AG04449 (cell line): ENCODE measurements at regions not wholly inside any gene's neighbourhood (a gene's known extent, or its start where the extent isn't known, plus 50 kb on each side); places are given as distances from the start of the nearest gene placed in this dataset.

Experiments used
- CTCF ChIA-PET: fragments of 350-600 bp; formaldehyde crosslinking; extraction: SDS; loops from one replicate; lab custom pipeline; 2021; ENCODE audit warnings: antibody characterized with exemption; lab: Yijun Ruan, JAX
- POLR2A ChIA-PET: fragments of 400-600, 350-600 bp; formaldehyde crosslinking; extraction: SDS; loops from one replicate; lab custom pipeline; 2020; ENCODE audit warnings: antibody characterized with exemption, inconsistent platforms; lab: Yijun Ruan, JAX
- DNase-seq: peaks from one replicate; pipeline ENCODE4 v3.0.0-alpha.2; 2010; ENCODE audit warnings: low read depth, low spot score
- H3K4me3 ChIP-seq: 2 replicates; pipeline ENCODE4 v1.5.1; 2011; ENCODE audit warnings: low read depth, mild to moderate bottlenecking, control low read depth, low read length
- TF ChIP-seq, protein P1 (sequence below): IDR thresholded peaks from one replicate; pipeline ENCODE4 v1.5.1; 2011; ENCODE audit warnings: mild to moderate bottlenecking, moderate library complexity, low read length, control low read depth, inconsistent platforms; ENCODE audit not compliant: insufficient read depth; ENCODE audit errors: missing control alignments

DNA sequence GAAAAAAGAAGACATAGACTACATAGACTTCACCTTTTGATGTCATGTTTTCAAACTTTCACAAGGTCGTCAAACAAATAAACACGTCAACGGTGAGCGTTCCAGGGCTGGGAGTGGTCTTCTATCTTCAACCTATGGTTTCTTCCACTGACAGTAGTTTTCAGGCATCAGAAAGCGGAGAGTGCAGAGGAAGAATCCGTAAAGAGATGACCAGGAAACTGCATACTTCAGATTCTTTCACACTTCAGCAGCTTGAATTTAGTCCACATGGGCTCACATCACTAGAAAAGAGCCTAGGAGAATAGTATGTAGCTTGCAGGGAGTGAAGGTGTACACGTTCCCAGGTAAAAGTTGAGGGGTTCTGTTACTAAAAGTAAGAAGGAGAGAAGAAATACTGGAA is 58.5 kb downstream of the NPY1R start:
- TF ChIP-seq, protein P1, sequence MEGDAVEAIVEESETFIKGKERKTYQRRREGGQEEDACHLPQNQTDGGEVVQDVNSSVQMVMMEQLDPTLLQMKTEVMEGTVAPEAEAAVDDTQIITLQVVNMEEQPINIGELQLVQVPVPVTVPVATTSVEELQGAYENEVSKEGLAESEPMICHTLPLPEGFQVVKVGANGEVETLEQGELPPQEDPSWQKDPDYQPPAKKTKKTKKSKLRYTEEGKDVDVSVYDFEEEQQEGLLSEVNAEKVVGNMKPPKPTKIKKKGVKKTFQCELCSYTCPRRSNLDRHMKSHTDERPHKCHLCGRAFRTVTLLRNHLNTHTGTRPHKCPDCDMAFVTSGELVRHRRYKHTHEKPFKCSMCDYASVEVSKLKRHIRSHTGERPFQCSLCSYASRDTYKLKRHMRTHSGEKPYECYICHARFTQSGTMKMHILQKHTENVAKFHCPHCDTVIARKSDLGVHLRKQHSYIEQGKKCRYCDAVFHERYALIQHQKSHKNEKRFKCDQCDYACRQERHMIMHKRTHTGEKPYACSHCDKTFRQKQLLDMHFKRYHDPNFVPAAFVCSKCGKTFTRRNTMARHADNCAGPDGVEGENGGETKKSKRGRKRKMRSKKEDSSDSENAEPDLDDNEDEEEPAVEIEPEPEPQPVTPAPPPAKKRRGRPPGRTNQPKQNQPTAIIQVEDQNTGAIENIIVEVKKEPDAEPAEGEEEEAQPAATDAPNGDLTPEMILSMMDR, result no peak
- no peak for DNase-seq
- no peak overlapping the region for H3K4me3 ChIP-seq
- POLR2A ChIA-PET, result no interaction called here
- CTCF ChIA-PET, result no interaction called here

DNA sequence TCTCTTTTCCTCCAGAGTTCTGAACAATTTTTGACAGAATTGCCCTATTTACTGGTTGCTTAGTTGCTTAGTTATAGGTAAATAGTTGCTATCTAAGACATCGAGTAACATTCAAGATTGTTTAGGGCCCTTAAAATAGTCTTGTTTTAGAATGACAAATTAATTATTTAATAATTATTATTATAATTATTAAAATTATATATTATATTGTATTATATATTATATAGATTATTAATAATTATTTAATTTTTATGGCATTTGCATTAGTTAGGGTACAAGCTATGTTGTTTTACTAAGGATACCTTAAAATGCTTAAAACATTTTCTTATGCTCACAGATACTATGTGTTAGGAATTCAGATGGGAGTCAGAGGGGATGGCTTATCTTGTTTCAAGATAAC is 59.2 kb downstream of the NPY1R start:
- ChIA-PET POLR2A (no interaction called here), CTCF (no interaction called here)
- TF ChIP-seq, protein P1, result no peak
- H3K4me3 ChIP-seq, result no peak overlapping the region
- no peak for DNase-seq

DNA sequence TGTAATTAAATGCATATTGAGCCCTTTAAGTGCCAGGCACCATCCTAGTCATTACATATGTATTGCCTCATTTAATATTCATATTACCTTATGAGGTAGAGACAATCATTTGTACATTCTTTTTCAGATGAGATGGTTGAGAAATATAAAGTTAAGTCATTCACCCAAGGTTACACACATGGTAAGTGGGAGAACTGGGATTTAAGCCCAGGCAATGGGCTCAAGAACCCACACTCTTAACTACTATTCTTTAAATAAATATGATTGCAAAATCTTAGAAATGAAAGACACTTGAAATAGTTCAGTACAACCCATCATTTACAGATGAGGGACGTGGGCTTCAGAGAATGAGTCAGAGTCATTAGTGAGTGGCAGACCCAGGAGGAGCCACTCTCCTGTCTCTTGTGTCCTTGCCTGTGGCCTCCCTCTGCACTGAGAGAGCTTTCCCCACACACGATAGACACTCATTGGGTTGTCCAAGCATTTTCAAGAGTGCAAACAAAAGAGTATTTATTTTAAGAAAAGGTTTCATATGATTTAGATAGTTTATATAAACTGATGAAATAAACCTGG is 60.8 kb downstream of the NPY1R start:
- CTCF ChIA-PET, result no interaction called here
- DNase-seq, result no peak
- no peak overlapping the region for H3K4me3 ChIP-seq
- TF ChIP-seq, protein P1, result no peak
- POLR2A ChIA-PET, result no interaction called here

DNA sequence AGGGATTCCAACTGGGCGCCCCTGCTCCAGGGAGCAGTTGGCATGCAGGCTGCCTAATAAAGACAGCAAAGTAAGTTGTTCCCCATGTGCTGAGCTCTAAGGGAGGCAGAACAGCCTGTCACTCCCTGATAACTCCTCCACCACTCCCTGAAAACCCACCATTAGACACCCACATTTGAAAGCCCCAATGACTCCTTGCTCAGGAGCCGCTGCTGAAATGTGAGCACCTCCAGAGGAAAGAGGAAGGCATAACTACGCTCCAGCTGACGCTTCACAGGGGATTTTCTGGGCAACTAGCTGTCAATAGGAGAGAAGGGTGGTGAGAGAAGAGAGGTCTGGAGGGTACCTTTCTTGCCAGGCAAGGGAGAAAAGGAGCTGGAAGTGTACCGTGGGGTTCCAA is 62.5 kb downstream of the NPY1R start:
- no peak overlapping the region for H3K4me3 ChIP-seq
- TF ChIP-seq, protein P1, result no peak
- CTCF ChIA-PET, result no interaction called here
- no peak for DNase-seq
- POLR2A ChIA-PET, result no interaction called here

DNA sequence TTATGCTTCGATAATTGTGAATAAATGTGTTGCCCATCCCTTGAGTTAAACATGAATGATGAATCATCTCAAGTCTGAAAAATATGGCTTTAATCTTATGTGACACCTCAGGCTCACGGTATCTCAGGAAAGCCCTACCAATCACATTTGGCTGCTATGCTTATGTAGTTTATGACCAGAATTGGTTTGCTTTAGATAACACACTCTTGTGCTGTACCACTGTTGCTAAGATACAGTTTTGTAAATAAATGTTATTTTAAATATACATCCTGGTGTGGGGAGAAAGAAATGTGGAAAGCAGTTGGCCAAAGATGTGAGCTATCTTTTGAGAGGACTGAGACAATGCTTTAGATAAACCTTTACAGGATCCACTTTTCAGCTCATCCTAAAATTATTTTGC is 63.2 kb downstream of the NPY1R start:
- POLR2A ChIA-PET, result no interaction called here
- CTCF ChIA-PET, result no interaction called here
- no peak overlapping the region for H3K4me3 ChIP-seq
- TF ChIP-seq, protein P1, result no peak
- no peak for DNase-seq

DNA sequence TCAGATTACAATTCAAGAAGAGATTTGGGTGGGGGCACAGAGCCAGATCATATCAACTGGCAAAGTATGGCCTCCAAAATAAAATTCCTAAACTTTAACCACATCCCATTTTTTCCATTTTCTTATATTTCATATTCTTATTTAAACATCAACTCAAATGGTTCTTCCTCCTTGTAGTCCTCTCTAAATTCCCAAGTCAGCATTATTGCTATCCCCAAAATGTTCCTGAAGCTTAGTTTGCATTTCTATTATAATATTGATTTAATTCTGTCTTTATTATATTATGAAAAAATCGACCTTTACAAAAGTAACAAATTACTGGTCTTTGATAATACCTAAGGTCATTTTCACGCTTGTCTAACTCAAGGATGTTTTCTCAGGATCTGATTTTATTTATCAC is 67.5 kb downstream of the NPY1R start:
- TF ChIP-seq, protein P1, result no peak
- DNase-seq, result no peak
- H3K4me3 ChIP-seq, result no peak overlapping the region
- POLR2A ChIA-PET, result no interaction called here
- CTCF ChIA-PET, result no interaction called here
